Karpas-422 (cell line): ENCODE measurements at regions not wholly inside any gene's neighbourhood (a gene's known extent, or its start where the extent isn't known, plus 50 kb on each side); places are given as distances from the start of the nearest gene placed in this dataset.

ENCODE experiments used
- DNase-seq: peaks from one replicate; pipeline ENCODE4 v3.0.0-alpha.2; 2015
- H2AFZ ChIP-seq: fragments of 200-600 bp; sonication (generic); 2 replicates; pipeline ENCODE4 v1.6.1; 2014; ENCODE audit warnings: antibody characterized with exemption, low read length, mixed read lengths
- H3K27ac ChIP-seq: fragments of 200-600 bp; sonication (generic); 2 replicates; pipeline ENCODE4 v1.5.1; 2014; ENCODE audit warnings: mild to moderate bottlenecking, low read length, moderate library complexity
- H3K27me3 ChIP-seq: fragments of 200-600 bp; sonication (generic); 2 replicates; pipeline ENCODE4 v1.6.1; 2014; ENCODE audit warnings: low read length, mixed read lengths
- H3K36me3 ChIP-seq: fragments of 200-600 bp; sonication (generic); 2 replicates; pipeline ENCODE4 v1.6.1; 2014; ENCODE audit warnings: low read length, mixed read lengths; ENCODE audit not compliant: insufficient read depth
- H3K4me1 ChIP-seq: fragments of 200-600 bp; sonication (generic); 2 replicates; pipeline ENCODE4 v1.6.1; 2014; ENCODE audit warnings: mild to moderate bottlenecking, low read length, mixed read lengths
- H3K4me2 ChIP-seq: fragments of 200-600 bp; sonication (generic); 2 replicates; pipeline ENCODE4 v1.6.1; 2014; ENCODE audit warnings: low read length, low read depth, mild to moderate bottlenecking; ENCODE audit not compliant: poor library complexity, severe bottlenecking
- H3K4me3 ChIP-seq: fragments of 200-600 bp; sonication (generic); 2 replicates; pipeline ENCODE4 v1.5.1; 2014; ENCODE audit warnings: mild to moderate bottlenecking, antibody characterized with exemption, low read length, mixed read lengths
- H3K79me2 ChIP-seq: fragments of 200-600 bp; sonication (generic); 2 replicates; pipeline ENCODE4 v1.6.1; 2014; ENCODE audit warnings: mild to moderate bottlenecking, low read length, mixed read lengths
- H3K9ac ChIP-seq: fragments of 200-600 bp; sonication (generic); 2 replicates; pipeline ENCODE4 v1.6.0; 2014; ENCODE audit warnings: low read length
- H3K9me2 ChIP-seq: fragments of 200-600 bp; sonication (generic), shearing (Covaris generic); replicated peaks from 2 replicates; pipeline ENCODE4 v1.6.0; 2014; ENCODE audit warnings: mild to moderate bottlenecking, low read length, moderate library complexity; ENCODE audit not compliant: insufficient read depth
- H3K9me3 ChIP-seq: fragments of 300-700, 200-600 bp; sonication (generic); 2 replicates; pipeline ENCODE4 v1.6.1; 2014; ENCODE audit warnings: low read length, mixed read lengths
- H4K20me1 ChIP-seq: fragments of 200-600 bp; sonication (generic); 2 replicates; pipeline ENCODE4 v1.6.1; 2014; ENCODE audit warnings: mild to moderate bottlenecking, antibody characterized with exemption, low read length, low read depth; ENCODE audit not compliant: insufficient read depth

GRCh38 chrX:46256875-46257274 lies 288.3 kb downstream of the ZNF674 start:
- Histone ChIP-seq H3K27me3 (no peaks in the 10 kb centered on the region), H3K9ac (no peak overlapping the region), H2AFZ (no peak overlapping the region)

GRCh38 chrX:46255046-46255445 lies 290.2 kb downstream of the ZNF674 start:
- no peaks in the 10 kb centered on the region for H3K36me3 ChIP-seq
- no peak overlapping the region for H3K27ac ChIP-seq
- H3K9ac ChIP-seq, result no peak overlapping the region
- no peak overlapping the region for H3K4me2 ChIP-seq
- no peak overlapping the region for H2AFZ ChIP-seq
- no peaks in the 10 kb centered on the region for H3K9me2 ChIP-seq
- H4K20me1 ChIP-seq, result no peaks in the 10 kb centered on the region
- H3K4me3 ChIP-seq, result no peak overlapping the region
- H3K4me1 ChIP-seq, result no peaks in the 10 kb centered on the region
- H3K79me2 ChIP-seq, result no peaks in the 10 kb centered on the region
- H3K9me3 ChIP-seq, result no peaks in the 10 kb centered on the region
- no peak for DNase-seq
- H3K27me3 ChIP-seq, result no peaks in the 10 kb centered on the region

More at GRCh38 chrX:46256875-46257274, 288.3 kb downstream of the ZNF674 start:
- no peaks in the 10 kb centered on the region for H3K9me2 ChIP-seq
- no peaks in the 10 kb centered on the region for H3K9me3 ChIP-seq
- DNase-seq, result no peak
- no peaks in the 10 kb centered on the region for H4K20me1 ChIP-seq
- no peaks in the 10 kb centered on the region for H3K4me1 ChIP-seq
- H3K36me3 ChIP-seq, result no peaks in the 10 kb centered on the region
- no peak overlapping the region for H3K4me2 ChIP-seq
- no peak overlapping the region for H3K4me3 ChIP-seq
- no peaks in the 10 kb centered on the region for H3K79me2 ChIP-seq
- no peak overlapping the region for H3K27ac ChIP-seq

DNA sequence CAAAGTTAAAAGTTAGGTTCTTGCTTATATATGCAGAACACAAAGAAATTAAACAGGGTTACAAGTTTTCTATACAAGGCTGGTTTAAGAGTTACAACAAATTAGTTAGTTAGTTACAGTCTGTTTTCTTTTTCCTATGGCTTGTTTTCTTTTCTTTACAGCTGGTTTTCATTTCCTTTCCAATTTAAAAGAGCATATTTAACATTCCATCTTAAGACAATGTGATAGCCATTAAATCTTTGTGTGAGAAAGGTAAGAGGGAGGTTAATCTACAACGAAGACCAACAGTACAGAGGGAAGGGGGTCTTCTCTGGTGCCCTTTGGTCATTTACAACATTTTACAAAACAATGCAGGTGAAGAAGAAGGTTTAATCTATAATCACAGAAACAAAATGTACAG lies 290.6 kb downstream of the ZNF674 start:
- H3K27ac ChIP-seq, result no peak overlapping the region

GRCh38 chrX:46251755-46252154 lies 293.5 kb downstream of the ZNF674 start:
- H3K4me2 ChIP-seq, result no peak overlapping the region

More for the DNA sequence above, 290.6 kb downstream of the ZNF674 start:
- Histone ChIP-seq H3K79me2 (no peaks in the 10 kb centered on the region), H3K9me3 (no peaks in the 10 kb centered on the region), H2AFZ (no peak overlapping the region), H3K27me3 (no peaks in the 10 kb centered on the region), H3K9me2 (no peaks in the 10 kb centered on the region), H3K4me1 (no peaks in the 10 kb centered on the region), H3K9ac (no peak overlapping the region), H4K20me1 (no peaks in the 10 kb centered on the region), H3K4me2 (no peak overlapping the region), H3K4me3 (no peak overlapping the region), H3K36me3 (no peaks in the 10 kb centered on the region)
- no peak for DNase-seq

DNA sequence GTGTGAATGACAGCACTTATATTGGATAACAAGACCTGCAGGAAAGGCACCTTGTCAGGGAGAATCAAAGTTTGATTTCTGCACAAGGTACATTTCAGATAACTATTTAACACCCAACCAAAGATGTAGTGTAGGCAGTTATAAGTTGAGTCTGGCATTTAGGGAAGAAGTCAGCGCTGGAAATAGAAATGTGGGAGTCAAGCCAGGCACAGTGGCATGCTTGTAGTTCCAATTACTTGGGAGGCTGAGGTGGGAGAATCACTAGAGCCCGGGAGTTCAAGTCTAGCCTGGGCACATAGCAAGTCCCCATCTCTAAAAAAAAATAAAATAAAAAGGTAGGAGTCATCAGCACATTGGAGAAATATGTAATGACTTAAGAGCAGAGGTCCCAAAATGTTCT lies 295.1 kb downstream of the ZNF674 start:
- H2AFZ ChIP-seq, result no peak overlapping the region
- DNase-seq, result no peak
- H3K79me2 ChIP-seq, result no peaks in the 10 kb centered on the region
- H3K27me3 ChIP-seq, result no peaks in the 10 kb centered on the region
- H3K27ac ChIP-seq, result no peak overlapping the region
- H3K4me2 ChIP-seq, result no peak overlapping the region
- H3K9ac ChIP-seq, result no peak overlapping the region
- no peaks in the 10 kb centered on the region for H4K20me1 ChIP-seq
- no peaks in the 10 kb centered on the region for H3K36me3 ChIP-seq
- H3K4me1 ChIP-seq, result no peaks in the 10 kb centered on the region
- H3K9me2 ChIP-seq, result no peaks in the 10 kb centered on the region
- no peak overlapping the region for H3K4me3 ChIP-seq
- H3K9me3 ChIP-seq, result 0 out of 2 replicates have a peak, but pooled peaks cover 3% of the 10 kb centered on the region

More at GRCh38 chrX:46251755-46252154, 293.5 kb downstream of the ZNF674 start:
- Histone ChIP-seq H4K20me1 (no peaks in the 10 kb centered on the region), H3K9me2 (no peaks in the 10 kb centered on the region), H3K9me3 (0 out of 2 replicates have a peak, but pooled peaks cover 3% of the 10 kb centered on the region), H2AFZ (no peak overlapping the region), H3K79me2 (no peaks in the 10 kb centered on the region), H3K27me3 (no peaks in the 10 kb centered on the region), H3K9ac (no peak overlapping the region), H3K27ac (no peak overlapping the region), H3K36me3 (no peaks in the 10 kb centered on the region), H3K4me3 (no peak overlapping the region), H3K4me1 (no peaks in the 10 kb centered on the region)
- DNase-seq, result no peak

- no peak overlapping the region for H2AFZ ChIP-seq
- H3K27me3 ChIP-seq, result no peaks in the 10 kb centered on the region
- H3K4me1 ChIP-seq, result no peaks in the 10 kb centered on the region
- no peak for DNase-seq
- 0 out of 2 replicates have a peak, but pooled peaks cover 3% of the 10 kb centered on the region for H3K9me3 ChIP-seq
- H3K4me3 ChIP-seq, result no peak overlapping the region
- no peaks in the 10 kb centered on the region for H3K36me3 ChIP-seq
- no peak overlapping the region for H3K9ac ChIP-seq
- H3K79me2 ChIP-seq, result no peaks in the 10 kb centered on the region
- H4K20me1 ChIP-seq, result no peaks in the 10 kb centered on the region
- H3K4me2 ChIP-seq, result no peak overlapping the region
- H3K27ac ChIP-seq, result no peak overlapping the region
- H3K9me2 ChIP-seq, result no peaks in the 10 kb centered on the region
Measured at GRCh38 chrX:46247456-46247855, 297.8 kb downstream of the ZNF674 start.

DNA sequence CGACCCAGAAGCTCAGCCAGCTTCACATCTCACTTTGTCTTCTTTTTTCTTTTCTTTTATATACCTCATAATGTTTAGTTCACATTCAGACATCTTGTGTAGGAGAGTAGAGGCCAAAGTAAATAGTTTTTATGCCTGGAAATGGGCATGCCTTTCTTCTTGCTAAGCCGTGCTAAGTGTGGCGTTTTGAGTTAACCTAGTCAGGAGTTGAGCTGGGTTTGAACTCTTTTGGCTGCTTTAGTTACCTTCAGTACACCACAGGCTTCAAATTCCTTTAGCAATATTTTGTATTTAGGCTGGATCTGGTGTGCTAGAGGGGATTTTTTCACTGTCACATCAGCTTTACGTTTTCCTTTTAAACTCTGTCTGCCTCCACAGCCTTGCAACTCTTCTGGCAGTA lies 300.8 kb downstream of the ZNF674 start:
- Histone ChIP-seq H3K9me3 (0 out of 2 replicates have a peak, but pooled peaks cover 3% of the 10 kb centered on the region), H3K27ac (no peak overlapping the region), H3K9me2 (no peaks in the 10 kb centered on the region), H3K36me3 (no peaks in the 10 kb centered on the region), H2AFZ (no peak overlapping the region), H3K9ac (no peak overlapping the region), H3K4me2 (no peak overlapping the region), H3K27me3 (no peaks in the 10 kb centered on the region), H3K4me1 (no peaks in the 10 kb centered on the region), H3K79me2 (no peaks in the 10 kb centered on the region), H3K4me3 (no peak overlapping the region), H4K20me1 (no peaks in the 10 kb centered on the region)
- no peak for DNase-seq

DNA sequence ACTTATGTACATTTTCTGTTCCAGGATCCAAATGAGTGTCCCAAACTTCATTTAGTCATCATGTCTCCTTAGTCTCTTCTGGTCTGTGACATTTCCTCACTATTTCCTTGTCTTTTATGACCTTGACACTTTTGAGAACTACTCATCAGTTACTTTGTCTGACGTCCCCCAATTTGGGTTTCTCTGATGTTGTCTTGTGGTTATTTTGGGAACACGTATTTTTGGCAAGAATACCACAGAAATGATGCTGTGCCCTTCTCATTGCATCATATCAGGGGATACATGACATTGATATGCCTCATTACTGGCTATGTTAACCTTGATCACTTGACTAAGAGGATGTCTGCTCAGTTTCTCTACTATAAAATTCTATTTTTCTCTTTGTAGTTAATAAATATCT lies 308.8 kb downstream of the ZNF674 start:
- Histone ChIP-seq H3K36me3 (no peaks in the 10 kb centered on the region), H3K4me1 (no peaks in the 10 kb centered on the region), H3K4me2 (no peak overlapping the region), H3K9me2 (no peaks in the 10 kb centered on the region), H3K79me2 (no peaks in the 10 kb centered on the region), H3K4me3 (no peak overlapping the region), H3K27ac (no peak overlapping the region), H2AFZ (no peak overlapping the region), H3K9me3 (no peaks in the 10 kb centered on the region), H3K27me3 (no peaks in the 10 kb centered on the region), H4K20me1 (no peaks in the 10 kb centered on the region), H3K9ac (no peak overlapping the region)
- DNase-seq, result no peak

DNA sequence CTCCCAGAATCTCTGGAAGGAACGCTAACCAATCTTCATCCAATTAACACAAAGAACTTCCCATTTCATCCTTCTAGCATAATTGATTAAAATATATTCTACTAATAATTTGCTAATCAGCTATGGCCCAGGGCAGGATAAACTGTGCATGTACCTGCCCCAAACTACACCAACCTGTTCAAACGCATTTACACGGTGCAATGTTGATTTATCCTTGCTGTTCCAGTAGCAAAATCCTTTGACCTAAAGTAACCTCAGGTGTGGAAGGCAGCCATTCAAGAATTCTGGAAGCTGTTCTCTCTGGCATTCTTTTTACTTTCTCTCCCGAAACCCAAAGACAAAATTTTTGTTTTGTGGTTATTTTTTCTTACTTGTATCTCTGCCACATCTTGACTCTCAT lies 309.4 kb downstream of the ZNF674 start:
- Histone ChIP-seq H3K4me2 (no peak overlapping the region), H3K9me3 (no peaks in the 10 kb centered on the region), H3K36me3 (no peaks in the 10 kb centered on the region), H3K27me3 (no peaks in the 10 kb centered on the region), H4K20me1 (no peaks in the 10 kb centered on the region), H3K9me2 (no peaks in the 10 kb centered on the region), H2AFZ (no peak overlapping the region), H3K79me2 (no peaks in the 10 kb centered on the region), H3K4me1 (no peaks in the 10 kb centered on the region), H3K4me3 (no peak overlapping the region), H3K27ac (no peak overlapping the region), H3K9ac (no peak overlapping the region)
- no peak for DNase-seq
